Activated CD8-positive, alpha-beta T cell treated with anti-CD3 and anti-CD28 coated beads for 36 hours (primary cell): ENCODE measurements at regions not wholly inside any gene's neighbourhood (a gene's known extent, or its start where the extent isn't known, plus 50 kb on each side); places are given as distances from the start of the nearest gene placed in this dataset.

Source experiments
- ATAC-seq: fragments of 200-7000 bp; cut with Tn5 transposase; one replicate; pipeline ENCODE4 v1.10.0; 2021; ENCODE audit warnings: mild to moderate bottlenecking, moderate library complexity
- CTCF ChIA-PET: fragments of 350-600 bp; sonication (Branson Sonifier 250); formaldehyde crosslinking; loops from one replicate; lab custom pipeline; 2021; ENCODE audit warnings: antibody characterized with exemption; lab: Charles Lee
- POLR2A ChIA-PET: fragments of 350-600 bp; sonication (Branson Sonifier 250); formaldehyde crosslinking; loops from one replicate; lab custom pipeline; 2021; ENCODE audit warnings: antibody characterized with exemption; lab: Charles Lee
- DNase-seq: peaks from one replicate; pipeline ENCODE4 v3.0.0-alpha.2; 2020
- H3K27ac Mint-ChIP-seq: one replicate; pipeline ENCODE4 v1.8.0; 2021; ENCODE audit warnings: mild to moderate bottlenecking, mixed read lengths
- H3K27me3 Mint-ChIP-seq: one replicate; pipeline ENCODE4 v1.8.0; 2021; ENCODE audit warnings: mixed read lengths
- H3K36me3 Mint-ChIP-seq: one replicate; pipeline ENCODE4 v1.8.0; 2021; ENCODE audit warnings: low read depth, mixed read lengths
- H3K4me1 Mint-ChIP-seq: one replicate; pipeline ENCODE4 v1.8.0; 2021; ENCODE audit warnings: low read depth, mixed read lengths
- H3K4me3 Mint-ChIP-seq: one replicate; pipeline ENCODE4 v1.8.0; 2021; ENCODE audit warnings: mild to moderate bottlenecking, moderate library complexity, mixed read lengths
- H3K9me3 Mint-ChIP-seq: one replicate; pipeline ENCODE4 v1.8.0; 2021; ENCODE audit warnings: mixed read lengths
- intact Hi-C: fragments of 100-400 bp; cut with micrococcal nuclease; formaldehyde crosslinking; loops from one replicate; pipeline ENCODE4 v1.10.0; 2022
- TF ChIP-seq, protein P1 (sequence below): fragments of 200-600 bp; IDR thresholded peaks from one replicate; pipeline ENCODE4 v1.8.0; 2022; ENCODE audit warnings: antibody characterized with exemption, mild to moderate bottlenecking

DNA sequence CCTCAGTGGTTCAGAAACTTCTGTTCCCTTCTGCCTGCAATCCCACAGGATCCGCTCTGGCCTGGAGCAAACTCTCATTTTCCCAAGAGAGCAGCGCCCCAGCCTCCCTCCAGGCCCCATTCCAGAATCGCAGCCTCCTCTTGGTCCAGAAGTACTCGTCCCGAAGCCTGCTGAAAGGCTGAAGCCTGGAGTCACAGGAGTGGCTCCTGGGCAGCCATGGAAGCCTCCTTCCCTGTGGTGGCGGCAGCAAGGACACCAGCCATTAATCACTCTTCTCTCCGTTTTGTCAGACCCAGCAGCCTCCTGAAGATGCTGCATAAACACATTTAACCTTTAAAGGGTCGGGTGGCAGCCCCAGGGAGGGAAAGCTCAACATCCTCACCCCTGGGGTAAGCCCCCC is 66.9 kb upstream of the TNRC6C start:
- CTCF ChIA-PET, result no interaction called here
- peaks cover 37% of the 10 kb centered on the region for H3K4me1 Mint-ChIP-seq
- no peak for ATAC-seq
- TF ChIP-seq, protein P1, sequence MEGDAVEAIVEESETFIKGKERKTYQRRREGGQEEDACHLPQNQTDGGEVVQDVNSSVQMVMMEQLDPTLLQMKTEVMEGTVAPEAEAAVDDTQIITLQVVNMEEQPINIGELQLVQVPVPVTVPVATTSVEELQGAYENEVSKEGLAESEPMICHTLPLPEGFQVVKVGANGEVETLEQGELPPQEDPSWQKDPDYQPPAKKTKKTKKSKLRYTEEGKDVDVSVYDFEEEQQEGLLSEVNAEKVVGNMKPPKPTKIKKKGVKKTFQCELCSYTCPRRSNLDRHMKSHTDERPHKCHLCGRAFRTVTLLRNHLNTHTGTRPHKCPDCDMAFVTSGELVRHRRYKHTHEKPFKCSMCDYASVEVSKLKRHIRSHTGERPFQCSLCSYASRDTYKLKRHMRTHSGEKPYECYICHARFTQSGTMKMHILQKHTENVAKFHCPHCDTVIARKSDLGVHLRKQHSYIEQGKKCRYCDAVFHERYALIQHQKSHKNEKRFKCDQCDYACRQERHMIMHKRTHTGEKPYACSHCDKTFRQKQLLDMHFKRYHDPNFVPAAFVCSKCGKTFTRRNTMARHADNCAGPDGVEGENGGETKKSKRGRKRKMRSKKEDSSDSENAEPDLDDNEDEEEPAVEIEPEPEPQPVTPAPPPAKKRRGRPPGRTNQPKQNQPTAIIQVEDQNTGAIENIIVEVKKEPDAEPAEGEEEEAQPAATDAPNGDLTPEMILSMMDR, result no peak
- no peaks in the 10 kb centered on the region for H3K9me3 Mint-ChIP-seq
- H3K36me3 Mint-ChIP-seq, result no peaks in the 10 kb centered on the region
- no peak overlapping the region for H3K27ac Mint-ChIP-seq
- DNase-seq, result no peak
- no peak overlapping the region for H3K4me3 Mint-ChIP-seq
- POLR2A ChIA-PET, result interaction anchor here (1.4 kb wide), 1 partner anchor 25 kb away, joined by 4 read pairs; no protein-coding TSS in a partner anchor
- intact Hi-C loops, result no loop called here
- peaks cover 2% of the 10 kb centered on the region for H3K27me3 Mint-ChIP-seq

DNA sequence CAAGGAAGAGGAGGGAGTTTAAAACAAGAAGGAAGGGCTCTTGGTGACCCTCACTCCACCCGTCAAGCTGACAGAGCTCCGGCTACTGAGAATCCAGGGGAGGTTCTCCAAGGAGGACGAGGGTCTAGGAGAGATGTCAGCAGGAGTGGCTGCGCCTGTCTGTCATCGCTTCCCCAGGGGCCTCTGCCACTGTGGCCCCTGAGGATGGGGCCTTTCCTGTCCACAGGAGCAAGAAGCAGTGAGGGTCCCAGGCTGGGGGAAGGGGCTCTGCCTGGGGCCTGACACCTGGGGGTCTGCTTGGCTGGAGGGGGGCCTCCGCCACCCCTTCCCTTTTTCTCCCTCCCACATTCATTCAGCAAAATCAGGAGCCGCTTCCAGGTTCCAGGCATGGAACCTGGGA is 66.5 kb upstream of the TNRC6C start:
- no peak for DNase-seq
- peaks cover 33% of the 10 kb centered on the region for H3K4me1 Mint-ChIP-seq
- no peak for ATAC-seq
- TF ChIP-seq, protein P1, result no peak
- no peak overlapping the region for H3K4me3 Mint-ChIP-seq
- no peaks in the 10 kb centered on the region for H3K27me3 Mint-ChIP-seq
- H3K36me3 Mint-ChIP-seq, result no peaks in the 10 kb centered on the region
- ChIA-PET CTCF (interaction anchor here (0.8 to 1.5 kb wide), 2 partner anchors 122 to 127 kb away, joined by 3 to 6 read pairs; no protein-coding TSS in a partner anchor), POLR2A (interaction anchor here (1.0 to 1.4 kb wide), 2 partner anchors 25 to 66 kb away, joined by 4 read pairs; partner anchors contain the start of gene TNRC6C)
- H3K9me3 Mint-ChIP-seq, result no peaks in the 10 kb centered on the region
- no peak overlapping the region for H3K27ac Mint-ChIP-seq
- intact Hi-C loops, result no loop called here

DNA sequence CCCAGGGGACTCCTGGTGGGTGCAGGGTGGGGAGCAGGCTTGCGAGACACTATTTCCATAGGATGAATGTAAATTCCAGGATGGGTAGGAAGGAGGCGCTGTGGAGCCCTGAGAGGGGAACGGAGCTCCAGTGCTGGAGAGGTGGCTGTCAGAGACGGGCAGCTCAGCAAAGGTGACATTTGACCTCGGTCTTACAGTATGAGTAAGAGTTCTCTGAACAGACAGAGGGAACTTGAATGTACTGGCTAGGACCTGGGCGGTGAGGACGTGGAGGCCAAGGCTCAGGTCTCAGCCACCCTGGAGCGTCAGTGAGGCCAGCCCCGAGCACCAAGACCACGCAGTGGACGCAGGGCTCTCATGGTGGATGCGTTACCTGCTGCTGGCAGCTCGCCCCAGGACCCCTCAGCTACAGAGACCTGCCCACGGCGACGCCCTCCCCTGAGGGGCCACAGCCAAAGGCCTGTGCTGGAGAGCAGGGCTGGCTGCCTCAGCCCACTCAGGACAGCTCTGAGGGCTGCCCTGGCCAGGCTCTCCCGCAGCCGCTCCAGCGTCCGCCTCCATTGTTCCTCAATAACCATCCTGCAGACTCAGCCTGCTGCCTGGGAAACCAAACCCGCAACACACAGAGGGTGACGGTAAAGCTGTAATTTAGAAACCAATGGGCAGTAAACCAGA is 65.9 kb upstream of the TNRC6C start:
- Mint-ChIP-seq H3K4me3 (no peak overlapping the region), H3K9me3 (no peaks in the 10 kb centered on the region), H3K27ac (no peak overlapping the region), H3K36me3 (no peaks in the 10 kb centered on the region), H3K27me3 (no peaks in the 10 kb centered on the region), H3K4me1 (peaks cover 27% of the 10 kb centered on the region)
- DNase-seq (peak; percentile 40), ATAC-seq (no peak)
- POLR2A ChIA-PET, result interaction anchor here (1.0 to 1.4 kb wide), 2 partner anchors 24 to 66 kb away, joined by 4 read pairs; partner anchors contain the start of gene TNRC6C
- intact Hi-C loops, result no loop called here
- CTCF ChIA-PET, result interaction anchor here (0.8 to 1.5 kb wide), 2 partner anchors 121 to 127 kb away, joined by 3 to 6 read pairs; no protein-coding TSS in a partner anchor
- TF ChIP-seq, protein P1, result peak; percentile 22

DNA sequence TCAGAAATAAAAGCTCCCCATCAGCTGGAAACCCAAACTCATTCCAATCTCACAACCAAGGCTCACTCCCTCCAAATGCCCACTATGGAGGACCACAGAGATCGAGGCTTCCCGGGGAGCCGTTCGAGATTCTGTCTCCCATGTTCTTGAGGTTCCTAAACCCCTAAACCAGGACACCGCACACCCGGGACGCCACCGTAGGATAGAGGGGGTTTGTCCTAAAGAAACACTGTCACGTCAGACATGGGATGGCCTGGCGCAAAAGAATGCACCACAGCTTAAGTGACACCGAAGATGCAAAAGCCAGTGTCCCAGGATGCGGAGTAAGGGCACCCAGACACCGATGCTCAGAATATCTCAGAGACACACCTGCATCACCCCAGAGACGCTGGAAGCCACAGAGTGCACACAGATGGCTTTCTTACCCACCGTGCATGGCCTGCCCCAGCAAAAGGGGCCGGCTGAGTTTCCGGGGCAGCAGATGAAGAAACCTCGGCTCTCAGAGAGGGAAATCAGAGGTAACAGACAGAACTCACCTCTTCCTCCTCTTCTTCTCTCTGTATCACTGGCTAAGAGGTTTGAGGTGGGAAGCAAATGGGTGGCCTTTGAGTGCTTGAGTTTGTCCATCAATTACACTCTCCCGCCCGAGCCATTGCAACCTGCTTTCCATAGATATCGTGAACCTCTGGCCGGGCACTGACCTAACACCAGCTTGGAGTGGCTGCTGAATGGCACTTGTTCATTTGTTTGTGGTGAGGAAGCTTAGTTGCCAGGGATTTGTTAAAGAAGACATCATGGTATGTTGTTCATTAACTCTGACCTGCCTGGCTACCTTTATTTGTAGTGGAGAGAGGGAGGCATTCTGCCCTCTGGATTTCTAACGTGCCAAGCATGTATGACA is 65.1 kb upstream of the TNRC6C start:
- ChIA-PET CTCF (interaction anchor here (1.5 to 2.0 kb wide), 2 partner anchors 120 to 121 kb away, joined by 5 to 6 read pairs; no protein-coding TSS in a partner anchor), POLR2A (interaction anchor here (0.8 kb wide), 1 partner anchor 57 kb away, joined by 3 read pairs; no protein-coding TSS in a partner anchor)
- TF ChIP-seq, protein P1, result no peak
- no peak for DNase-seq
- ATAC-seq, result peak; percentile 58
- Mint-ChIP-seq H3K27ac (no peak overlapping the region), H3K9me3 (no peaks in the 10 kb centered on the region), H3K27me3 (no peaks in the 10 kb centered on the region), H3K4me1 (peaks cover 20% of the 10 kb centered on the region), H3K36me3 (no peaks in the 10 kb centered on the region), H3K4me3 (no peak overlapping the region)
- intact Hi-C loops, result no loop called here
